Mammary epithelial cell (primary cell): ENCODE measurements at regions not wholly inside any gene's neighbourhood (a gene's known extent, or its start where the extent isn't known, plus 50 kb on each side); places are given as distances from the start of the nearest gene placed in this dataset.

Experiments
- EZH2 ChIP-seq: IDR thresholded peaks from 2 replicates; pipeline ENCODE4 v1.6.1; 2012; ENCODE audit warnings: low read length, inconsistent platforms, borderline replicate concordance
- TF ChIP-seq, protein P1 (sequence below), 2 donors: IDR thresholded peaks in 1 of 2; conservative IDR thresholded peaks in 1 of 2; 2 replicates each; pipeline ENCODE4 v1.5.1; 2011 to 2012; ENCODE audit warnings: inconsistent platforms in 2 of 2, low read length in 2 of 2, mild to moderate bottlenecking in 2 of 2, control low read depth in 1 of 2, low read depth in 1 of 2; ENCODE audit not compliant: insufficient read depth in 1 of 2; ENCODE audit errors: extremely low read depth in 1 of 2

DNA sequence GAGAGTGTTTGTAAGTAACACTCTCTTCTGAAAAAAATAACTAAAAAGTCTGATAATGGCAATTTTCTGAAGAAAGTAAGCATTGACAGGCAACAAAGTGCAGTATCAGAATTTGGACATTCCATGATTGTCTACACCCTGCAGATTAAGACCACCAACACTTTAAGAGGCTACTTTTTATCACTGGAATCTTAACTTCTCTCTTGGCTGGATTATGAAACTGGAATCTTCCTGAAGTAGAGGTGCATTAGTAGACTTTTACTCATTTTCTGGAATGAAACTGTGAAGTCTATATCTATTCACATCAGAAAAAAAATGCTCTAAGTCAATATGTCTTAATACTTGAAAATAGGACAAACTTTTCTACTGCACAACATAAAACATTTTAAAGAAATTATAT is 547.5 kb downstream of the COL12A1 start:
- TF ChIP-seq EZH2: no peak
- TF ChIP-seq, protein P1, sequence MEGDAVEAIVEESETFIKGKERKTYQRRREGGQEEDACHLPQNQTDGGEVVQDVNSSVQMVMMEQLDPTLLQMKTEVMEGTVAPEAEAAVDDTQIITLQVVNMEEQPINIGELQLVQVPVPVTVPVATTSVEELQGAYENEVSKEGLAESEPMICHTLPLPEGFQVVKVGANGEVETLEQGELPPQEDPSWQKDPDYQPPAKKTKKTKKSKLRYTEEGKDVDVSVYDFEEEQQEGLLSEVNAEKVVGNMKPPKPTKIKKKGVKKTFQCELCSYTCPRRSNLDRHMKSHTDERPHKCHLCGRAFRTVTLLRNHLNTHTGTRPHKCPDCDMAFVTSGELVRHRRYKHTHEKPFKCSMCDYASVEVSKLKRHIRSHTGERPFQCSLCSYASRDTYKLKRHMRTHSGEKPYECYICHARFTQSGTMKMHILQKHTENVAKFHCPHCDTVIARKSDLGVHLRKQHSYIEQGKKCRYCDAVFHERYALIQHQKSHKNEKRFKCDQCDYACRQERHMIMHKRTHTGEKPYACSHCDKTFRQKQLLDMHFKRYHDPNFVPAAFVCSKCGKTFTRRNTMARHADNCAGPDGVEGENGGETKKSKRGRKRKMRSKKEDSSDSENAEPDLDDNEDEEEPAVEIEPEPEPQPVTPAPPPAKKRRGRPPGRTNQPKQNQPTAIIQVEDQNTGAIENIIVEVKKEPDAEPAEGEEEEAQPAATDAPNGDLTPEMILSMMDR (conservative IDR thresholded peaks at IDR 0.05 in 1 of 2, IDR thresholded peaks at IDR 0.05 in 1 of 2; ENCODE audit: extremely low read depth in 1 of 2, insufficient read depth in 1 of 2, low read depth in 1 of 2, low read length in 2 of 2): no peak
